IMR-90 (cell line): ENCODE measurements at regions not wholly inside any gene's neighbourhood (a gene's known extent, or its start where the extent isn't known, plus 50 kb on each side); places are given as distances from the start of the nearest gene placed in this dataset.
A peak's percentile ranks its signal among the peaks of the same experiment; 100 is the strongest.

ENCODE experiments used
- ATAC-seq: fragments of 200-7000 bp; cut with Tn5 transposase; 2 replicates; pipeline ENCODE4 v1.9.1; 2020; ENCODE audit warnings: low read depth, mild to moderate bottlenecking, moderate library complexity
- BruUV-seq: library from RNA; stranded (reverse); fragments of 400-500 nt; replicated peaks from 2 replicates; lab custom pipeline; 2021; lab: Mats Ljungman, UMichigan
- CTCF ChIA-PET: fragments of 300-600 bp; formaldehyde crosslinking; extraction: SDS; loops from one replicate; lab custom pipeline; 2021; ENCODE audit warnings: antibody characterized with exemption; lab: Yijun Ruan, JAX
- POLR2A ChIA-PET: fragments of 300-600 bp; sonication (Branson Sonifier 250); formaldehyde crosslinking; loops from one replicate; lab custom pipeline; 2022; ENCODE audit warnings: antibody characterized with exemption; ENCODE audit not compliant: unreplicated experiment; lab: Charles Lee
- DNase-seq: peaks from one replicate; pipeline ENCODE4 v3.0.0; 2013
- H2AFZ ChIP-seq: replicated peaks from 2 replicates; pipeline ENCODE3; 2013; ENCODE audit warnings: low read length, mild to moderate bottlenecking; ENCODE audit not compliant: poor library complexity
- H2AK5ac ChIP-seq: 2 replicates; pipeline ENCODE4 v1.6.1; 2013; ENCODE audit warnings: low read depth, low read length, inconsistent platforms
- H2AK9ac ChIP-seq: replicated peaks from 2 replicates; pipeline ENCODE3; 2013; ENCODE audit warnings: mild to moderate bottlenecking, low read depth, low read length, moderate library complexity; ENCODE audit not compliant: poor library complexity
- H2BK120ac ChIP-seq: 2 replicates; pipeline ENCODE4 v1.6.1; 2013; ENCODE audit warnings: low read depth, low read length, inconsistent platforms
- H2BK15ac ChIP-seq: 3 replicates; pipeline ENCODE4 v1.6.1; 2013; ENCODE audit warnings: low read depth, low read length, inconsistent platforms
- H2BK20ac ChIP-seq: 2 replicates; pipeline ENCODE4 v1.6.1; 2013; ENCODE audit warnings: low read depth, mild to moderate bottlenecking, inconsistent platforms, low read length, moderate library complexity
- H2BK5ac ChIP-seq: 2 replicates; pipeline ENCODE4 v1.6.1; 2013; ENCODE audit warnings: mild to moderate bottlenecking, low read depth, low read length, inconsistent platforms; ENCODE audit not compliant: poor library complexity, severe bottlenecking
- H3K14ac ChIP-seq: replicated peaks from 2 replicates; pipeline ENCODE4 v1.6.1; 2013; ENCODE audit warnings: low read depth, low read length, inconsistent platforms
- H3K18ac ChIP-seq: 2 replicates; pipeline ENCODE4 v1.6.1; 2013; ENCODE audit warnings: low read depth, low read length, control low read depth
- H3K23ac ChIP-seq: 2 replicates; pipeline ENCODE4 v1.6.1; 2013; ENCODE audit warnings: low read depth, low read length, inconsistent platforms
- H3K27ac ChIP-seq: 2 replicates; pipeline ENCODE4 v1.5.1; 2013; ENCODE audit warnings: mild to moderate bottlenecking, control low read depth, low read length; ENCODE audit not compliant: insufficient read depth
- H3K27me3 ChIP-seq: 2 replicates; pipeline ENCODE4 v1.6.1; 2013; ENCODE audit warnings: low read length; ENCODE audit not compliant: control insufficient read depth, insufficient read depth
- H3K36me3 ChIP-seq: 2 replicates; pipeline ENCODE4 v1.6.1; 2013; ENCODE audit warnings: low read length, mixed read lengths; ENCODE audit not compliant: control insufficient read depth, insufficient read depth
- H3K4ac ChIP-seq: 2 replicates; pipeline ENCODE4 v1.6.1; 2013; ENCODE audit warnings: low read depth, low read length, inconsistent platforms
- H3K4me1 ChIP-seq: 2 replicates; pipeline ENCODE4 v1.6.1; 2013; ENCODE audit warnings: low read length, mixed read lengths; ENCODE audit not compliant: control insufficient read depth, insufficient read depth
- H3K4me2 ChIP-seq: 2 replicates; pipeline ENCODE4 v1.6.1; 2013; ENCODE audit warnings: low read depth, mild to moderate bottlenecking, control low read depth, low read length, moderate library complexity
- H3K4me3 ChIP-seq: 2 replicates; pipeline ENCODE4 v1.5.1; 2013; ENCODE audit warnings: low read depth, mild to moderate bottlenecking, control low read depth, low read length, moderate library complexity; ENCODE audit not compliant: insufficient read depth
- H3K56ac ChIP-seq: 2 replicates; pipeline ENCODE4 v1.6.1; 2013; ENCODE audit warnings: low read length, inconsistent platforms; ENCODE audit not compliant: insufficient read depth; ENCODE audit errors: extremely low read depth
- H3K79me1 ChIP-seq, 2 experiments: 2 replicates each; pipeline ENCODE4 v1.6.1; 2013; ENCODE audit warnings: low read length in 2 of 2, inconsistent platforms in 1 of 2, low read depth in 1 of 2
- H3K9ac ChIP-seq: 2 replicates; pipeline ENCODE4 v1.6.1; 2013; ENCODE audit warnings: low read depth, low read length, control low read depth
- H3K9me1 ChIP-seq: 2 replicates; pipeline ENCODE4 v1.6.1; 2013; ENCODE audit warnings: low read length, inconsistent platforms; ENCODE audit not compliant: insufficient read depth
- H3K9me3 ChIP-seq: 2 replicates; pipeline ENCODE4 v1.6.1; 2013; ENCODE audit warnings: low read length; ENCODE audit not compliant: control insufficient read depth, insufficient read depth
- H4K20me1 ChIP-seq: 2 replicates; pipeline ENCODE4 v1.6.1; 2013; ENCODE audit warnings: low read length, inconsistent platforms; ENCODE audit not compliant: insufficient read depth
- H4K5ac ChIP-seq: 2 replicates; pipeline ENCODE4 v1.6.1; 2013; ENCODE audit warnings: mild to moderate bottlenecking, low read depth, low read length, control low read depth
- H4K8ac ChIP-seq, 2 experiments: 2 replicates each; pipeline ENCODE4 v1.6.1; 2013; ENCODE audit warnings: low read depth in 2 of 2, low read length in 2 of 2, control low read depth in 1 of 2, inconsistent platforms in 1 of 2
- H4K91ac ChIP-seq: 2 replicates; pipeline ENCODE4 v1.6.1; 2013; ENCODE audit warnings: low read depth, low read length, inconsistent platforms; ENCODE audit not compliant: insufficient read depth
- CTCF ChIP-seq: conservative IDR thresholded peaks from 2 replicates; pipeline ENCODE4 v1.5.1; 2012; ENCODE audit warnings: mild to moderate bottlenecking, low read depth, low read length, improper control_type of control experiment
- FOS ChIP-seq: fragments of 150-350 bp; IDR thresholded peaks from 2 replicates; pipeline ENCODE4 v1.6.1; 2016; ENCODE audit warnings: low read depth, low read length
- WGBS, 2 experiments: methylation state at CpG; one replicate each; pipeline versions ENCODE4 v1.1.5 to v1.1.7; 2013; ENCODE audit warnings: missing lambda C conversion rate in 2 of 2; ENCODE audit not compliant: insufficient read length in 1 of 2; ENCODE audit errors: extremely low coverage in 2 of 2; 5-methylcytosine and 5-hydroxymethylcytosine counted together
- dilution Hi-C: fragments of 300-500 bp; cut with HindIII; formaldehyde crosslinking; loops from one replicate; pipeline ENCODE4 v1.14.3; 2018; ENCODE audit warnings: low sequenced_read_pairs; ENCODE audit not compliant: unreplicated experiment
- in situ Hi-C: fragments of 300-500 bp; cut with MboI; formaldehyde crosslinking; loops from 3 replicates; pipeline ENCODE4 v1.14.3; 2019; ENCODE audit warnings: low sequenced_read_pairs, inconsistent platforms, mixed read lengths
- intact Hi-C: fragments of 100-400 bp; cut with micrococcal nuclease; formaldehyde crosslinking; loops from 2 replicates; pipeline ENCODE4 v1.10.0; 2022

- no peaks in the 10 kb centered on the region for H3K9me3 ChIP-seq
- H2AFZ ChIP-seq, result no peak overlapping the region
- H2AK9ac ChIP-seq, result no peak overlapping the region
- no peak overlapping the region for H3K4me2 ChIP-seq
- no peak overlapping the region for H3K4ac ChIP-seq
- H4K5ac ChIP-seq, result no peak overlapping the region
- H2AK5ac ChIP-seq, result no peak overlapping the region
- H3K4me1 ChIP-seq, result peaks cover 4% of the 10 kb centered on the region
- WGBS, 2 experiments, result no CpG with 5 or more reads among the region's 2 CpGs
- H3K79me1 ChIP-seq, result no peaks in the 10 kb centered on the region
- H3K18ac ChIP-seq, result no peak overlapping the region
- no peak overlapping the region for H3K27ac ChIP-seq
- H4K8ac ChIP-seq, result no peak overlapping the region
- no peak overlapping the region for H3K56ac ChIP-seq
- H2BK20ac ChIP-seq, result no peak overlapping the region
- no peaks in the 10 kb centered on the region for H3K27me3 ChIP-seq
- no peak overlapping the region for H4K91ac ChIP-seq
- H3K9ac ChIP-seq, result no peak overlapping the region
- intact Hi-C loops (no loop called here), in situ Hi-C loops (no loop called here), dilution Hi-C loops (no loop called here)
- H2BK120ac ChIP-seq, result no peak overlapping the region
- H2BK15ac ChIP-seq, result no peak overlapping the region
- H3K23ac ChIP-seq, result no peak overlapping the region
- H3K4me3 ChIP-seq, result no peak overlapping the region
- ATAC-seq, result no peak
- no peaks in the 10 kb centered on the region for H3K36me3 ChIP-seq
- POLR2A ChIA-PET, result no interaction called here
- CTCF ChIA-PET, result no interaction called here
- H3K14ac ChIP-seq, result no peak overlapping the region
- peaks cover 4% of the 10 kb centered on the region; the same call in 1 of the 2 replicates for H3K9me1 ChIP-seq
- H2BK5ac ChIP-seq, result no peak overlapping the region
- no peaks in the 10 kb centered on the region for H4K20me1 ChIP-seq
- TF ChIP-seq FOS (no peak), CTCF (0 out of 2 replicates have a peak, but pooled peaks have one; percentile 7)
- no peak for DNase-seq
- no TSS peak for BruUV-seq
These were observed 105.5 kb upstream of the MKLN1 start for GRCh38 chr7:131222171-131222570.
